ENCODE measurements at regions not wholly inside any gene's neighbourhood (a gene's known extent, or its start where the extent isn't known, plus 50 kb on each side); places are given as distances from the start of the nearest gene placed in this dataset.
A peak's percentile ranks its signal among the peaks of the same experiment; 100 is the strongest.

DNA sequence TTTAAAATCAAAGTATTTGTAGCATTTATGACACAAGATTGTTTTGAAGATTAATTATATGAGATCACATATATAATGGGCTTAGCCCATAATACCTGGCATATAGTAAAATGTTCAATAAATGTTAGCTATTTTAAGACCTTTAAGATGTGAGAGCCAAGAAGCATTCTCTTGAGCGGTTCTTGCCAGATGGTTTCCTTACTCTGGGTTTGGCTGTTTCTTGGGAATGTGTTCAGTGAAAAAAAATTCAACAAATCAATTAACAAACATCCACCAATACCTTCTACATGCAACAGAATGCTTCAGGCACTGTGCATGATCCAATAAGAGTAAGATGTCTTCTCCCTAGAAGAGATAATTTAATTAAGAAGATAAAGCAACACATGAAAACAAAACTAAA lies 230.4 kb downstream of the CMPK2 start:
- intact Hi-C loops (cut with DNase I) = no loop called here
- no peak for DNase-seq

DNA sequence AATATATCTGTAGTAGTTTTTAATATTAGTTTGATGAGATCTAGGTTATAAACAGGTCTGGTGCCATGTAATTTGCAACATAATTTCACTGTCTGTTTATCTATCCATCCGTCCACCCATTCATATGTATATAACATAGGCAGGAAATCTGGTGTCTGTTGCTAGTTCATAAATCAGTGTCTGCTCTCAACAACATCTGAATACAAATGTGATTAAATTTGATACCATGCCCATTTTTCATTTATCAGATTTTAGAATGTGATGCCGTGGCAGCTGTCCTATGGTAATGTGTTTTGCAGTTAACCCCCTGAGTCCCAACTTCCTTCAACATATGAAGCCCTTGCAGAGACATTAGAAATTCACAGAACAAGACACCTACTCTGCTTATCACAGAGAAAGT lies 228.4 kb downstream of the CMPK2 start:
- intact Hi-C loops (cut with DNase I) = no loop called here
- DNase-seq = no peak

DNA sequence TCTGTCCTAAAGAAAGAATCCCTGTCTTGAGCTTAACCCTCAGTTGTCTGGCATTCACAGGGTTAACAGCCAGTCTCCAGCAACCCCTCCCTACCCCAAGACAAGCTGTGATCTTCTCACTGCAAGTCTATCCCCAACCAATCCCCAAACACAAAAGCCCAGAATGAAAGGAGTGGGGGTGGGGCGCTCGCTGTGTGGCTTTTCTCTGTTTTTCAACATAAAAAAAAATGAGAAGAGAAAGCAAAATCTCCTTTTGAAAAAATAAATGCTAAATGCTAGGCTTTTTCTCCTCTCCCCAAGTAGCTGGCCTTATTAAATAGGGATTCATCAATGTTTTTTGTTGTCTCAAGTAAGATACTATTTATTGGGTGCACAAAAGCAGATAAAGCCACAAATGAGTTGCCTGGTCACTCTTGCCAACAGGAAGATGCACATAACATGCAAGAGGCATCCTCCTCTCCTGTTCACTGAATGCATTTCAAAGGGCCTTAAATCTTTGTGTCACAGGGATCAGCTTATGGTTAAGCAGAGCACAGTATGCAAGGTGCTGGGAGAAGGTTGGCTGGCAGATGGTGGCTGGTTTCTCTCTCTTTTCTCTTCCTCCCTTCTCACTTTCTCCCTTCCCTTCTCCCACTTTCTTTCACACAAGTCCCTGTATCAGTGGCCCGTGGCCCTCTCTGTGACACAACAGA lies 225.6 kb downstream of the CMPK2 start:
- intact Hi-C loops (cut with DNase I) = no loop called here
- no peak for DNase-seq

DNA sequence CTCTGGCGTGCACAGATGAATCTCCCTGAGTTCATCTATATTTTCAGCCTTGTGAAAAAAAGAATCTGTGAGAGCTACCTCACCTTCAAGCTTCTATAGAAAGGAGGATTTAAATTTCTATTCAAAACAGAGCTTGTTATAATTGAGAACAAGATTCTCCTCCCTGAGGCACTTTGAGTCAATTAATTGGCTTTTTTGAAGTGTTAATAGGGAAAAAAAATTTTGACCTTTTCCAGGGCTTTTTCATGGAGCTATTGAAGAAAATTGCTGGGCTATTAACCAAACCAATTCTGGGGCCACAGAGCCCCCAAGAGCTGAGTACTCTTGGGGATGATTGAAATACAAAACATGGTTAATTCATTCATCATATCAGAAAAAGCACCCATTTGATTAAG lies 225.1 kb downstream of the CMPK2 start:
- intact Hi-C loops (cut with DNase I) = no loop called here
- no peak for DNase-seq

DNA sequence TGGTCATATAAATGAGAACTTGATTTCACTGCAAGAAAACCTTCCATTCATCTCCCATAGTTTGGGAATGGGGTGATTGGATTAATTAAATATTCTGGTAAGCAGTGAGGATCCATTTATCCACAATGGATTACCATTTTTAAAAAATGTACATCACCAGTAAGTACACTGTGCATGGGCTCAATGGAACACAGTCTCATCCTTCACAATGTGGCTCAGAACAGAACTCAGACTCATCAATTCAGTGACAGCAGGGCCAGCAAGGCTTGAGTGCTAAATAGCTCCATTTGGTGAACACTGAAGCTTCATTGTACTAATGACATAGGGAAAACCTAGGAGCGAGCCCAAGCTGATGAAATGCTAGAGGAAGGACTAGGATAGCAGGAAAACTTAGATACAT lies 223.8 kb downstream of the CMPK2 start:
- peak in 5 of 42 donors; percentile 13 to 34 (median 18) for DNase-seq
- intact Hi-C loops (cut with DNase I) = no loop called here

DNA sequence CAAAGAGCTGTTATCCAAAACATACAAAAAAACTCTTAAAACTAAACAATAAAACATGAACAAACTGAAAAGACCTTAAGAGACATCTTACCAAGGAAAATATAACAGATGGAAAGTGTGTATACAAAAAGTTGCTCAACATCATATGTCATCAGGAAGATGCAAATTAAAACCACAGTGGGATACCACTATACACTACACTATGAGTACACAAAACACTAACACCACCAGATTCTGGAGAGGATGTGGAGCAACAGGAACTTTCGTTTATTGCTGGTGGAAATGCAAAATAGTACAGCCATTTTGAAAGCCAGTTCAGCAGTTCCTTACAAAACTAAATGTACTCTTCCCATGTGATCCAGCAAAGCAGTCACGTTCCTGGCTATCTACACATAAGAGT lies 221.4 kb downstream of the CMPK2 start:
- DNase-seq = no peak
- intact Hi-C loops (cut with DNase I) = no loop called here

DNA sequence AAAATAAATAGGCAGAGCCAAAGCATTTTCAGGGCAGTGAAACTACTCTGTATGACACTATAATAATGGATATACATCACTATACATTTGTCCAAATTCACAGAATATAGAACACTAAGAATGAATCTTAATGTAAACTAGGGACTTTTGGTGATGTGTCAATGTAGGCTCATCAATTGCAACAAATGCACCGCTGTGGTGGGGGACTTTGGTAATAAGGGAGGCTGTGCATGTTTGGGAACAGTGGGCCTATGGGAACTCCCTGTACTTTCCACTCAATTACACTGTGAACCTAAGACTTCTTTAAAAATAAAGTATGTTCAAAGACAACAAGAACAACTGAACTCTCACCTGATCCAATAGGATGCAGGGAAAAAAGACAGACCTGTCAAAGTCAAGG lies 220.7 kb downstream of the CMPK2 start:
- DNase-seq = no peak
- intact Hi-C loops (cut with DNase I) = no loop called here

DNA sequence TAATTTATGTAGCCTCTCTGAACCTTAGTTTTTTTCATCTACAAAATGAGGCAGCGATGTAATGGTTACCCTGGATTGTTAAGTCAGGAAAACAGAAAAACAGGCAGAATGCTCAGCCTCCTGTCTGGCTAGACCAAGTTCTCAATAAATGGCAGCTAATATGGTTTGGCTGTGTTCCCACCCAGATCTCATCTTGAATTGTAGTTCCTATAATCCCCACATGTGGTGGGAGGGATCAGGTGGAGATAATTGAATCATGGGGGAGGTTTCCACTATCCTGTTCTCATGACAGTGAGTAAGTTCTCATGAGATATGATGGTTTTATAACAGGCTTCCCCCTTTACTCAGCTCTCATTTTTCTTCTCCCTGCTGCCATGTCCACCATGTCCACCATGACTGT lies 220.0 kb downstream of the CMPK2 start:
- DNase-seq = peak in 10 of 42 donors; percentile 9 to 58 (median 22)
- intact Hi-C loops (cut with DNase I) = no loop called here

DNA sequence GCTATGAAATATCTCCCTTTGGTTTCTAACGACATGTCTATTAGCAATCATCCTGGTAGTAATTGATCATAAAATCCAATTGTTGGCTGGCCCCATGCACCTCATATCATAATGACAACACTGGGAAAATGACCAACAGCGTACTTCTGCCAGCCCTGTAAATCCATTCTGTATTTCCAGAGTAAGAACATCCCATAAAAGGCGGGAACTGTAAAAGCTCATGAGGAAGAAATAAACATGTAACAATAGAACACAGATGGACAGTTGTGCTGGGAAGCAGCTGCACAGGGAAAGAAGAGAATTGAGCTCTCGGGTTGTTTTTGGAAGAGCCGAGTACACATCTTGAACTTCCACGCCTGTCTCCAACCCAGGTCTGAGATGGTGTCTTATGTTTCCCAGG lies 218.7 kb downstream of the CMPK2 start:
- intact Hi-C loops (cut with DNase I) = no loop called here
- DNase-seq = no peak

DNA sequence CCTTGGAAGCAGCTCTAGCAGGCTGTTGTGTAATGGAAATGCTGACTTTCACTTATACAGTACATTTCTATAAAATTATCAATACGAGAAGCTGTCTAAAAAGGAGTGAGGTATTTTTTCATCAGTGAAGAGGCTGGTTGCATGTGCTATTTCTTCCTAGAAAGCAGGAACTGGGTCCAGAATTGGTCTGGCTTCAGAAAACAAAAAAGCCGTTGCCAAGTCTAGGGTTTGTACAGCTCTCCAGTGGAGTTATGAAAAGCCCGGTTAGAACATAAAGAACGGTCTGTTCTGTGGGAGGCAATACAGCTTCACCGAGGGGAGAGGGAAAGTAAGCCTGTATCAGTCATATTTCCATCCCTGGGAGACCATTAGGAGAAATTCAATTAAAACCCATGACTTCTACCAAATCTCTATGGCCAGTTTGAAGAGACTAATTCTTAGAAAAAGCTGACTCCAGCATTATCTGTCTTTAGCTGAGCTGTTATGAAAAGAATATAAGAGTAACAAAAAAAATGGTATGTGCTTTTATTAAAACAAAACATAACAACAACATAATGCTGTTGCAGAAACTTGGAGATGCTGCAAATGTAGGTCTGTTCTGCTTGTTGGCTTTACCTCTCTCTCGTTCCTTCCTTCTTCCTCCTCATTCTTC lies 217.0 kb downstream of the CMPK2 start:
- intact Hi-C loops (cut with DNase I) = no loop called here
- DNase-seq = peak in 13 of 42 donors; percentile 10 to 57 (median 23)

DNA sequence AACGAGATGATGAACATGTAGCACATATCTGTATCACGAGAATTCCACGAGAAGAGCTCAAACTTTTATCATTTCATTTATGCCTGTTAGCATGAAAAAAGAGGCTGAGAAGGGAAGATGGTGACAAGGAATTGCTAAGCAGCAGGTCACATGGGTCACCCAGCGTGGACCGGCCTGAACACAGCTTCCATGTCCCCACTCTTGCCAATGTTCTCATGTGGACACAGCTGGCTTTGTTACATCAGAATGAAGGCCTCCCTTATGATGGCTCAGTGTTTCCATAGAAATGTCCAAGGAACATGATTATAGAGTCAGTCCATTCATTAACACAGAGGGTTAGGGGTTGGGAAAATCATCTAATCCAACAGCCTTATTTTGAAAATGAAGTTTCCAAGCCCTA lies 215.4 kb downstream of the CMPK2 start:
- peak in 38 of 42 donors; percentile 9 to 78 (median 49) for DNase-seq
- intact Hi-C loops (cut with DNase I) = no loop called here

DNA sequence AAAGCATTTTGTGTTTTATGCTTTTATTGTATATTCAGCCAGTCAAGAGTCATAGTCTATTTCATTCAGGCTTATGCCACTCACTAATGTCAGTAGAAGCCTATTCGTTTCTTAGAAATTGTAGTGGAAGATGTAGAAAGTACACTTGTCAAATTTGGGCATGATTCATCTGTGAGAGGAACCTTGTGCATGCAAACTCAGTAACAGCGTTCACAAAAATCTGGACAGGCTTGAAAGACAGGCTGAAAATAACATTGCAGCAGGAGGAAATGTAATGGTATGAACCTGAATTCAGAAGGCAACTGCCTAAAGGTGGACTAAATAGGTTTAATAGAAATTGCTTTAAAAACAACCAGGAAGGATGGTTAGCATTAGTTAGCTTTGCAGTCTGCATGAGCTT lies 213.5 kb downstream of the CMPK2 start:
- DNase-seq = peak in 1 of 42 donors; percentile 5
- intact Hi-C loops (cut with DNase I) = no loop called here

DNA sequence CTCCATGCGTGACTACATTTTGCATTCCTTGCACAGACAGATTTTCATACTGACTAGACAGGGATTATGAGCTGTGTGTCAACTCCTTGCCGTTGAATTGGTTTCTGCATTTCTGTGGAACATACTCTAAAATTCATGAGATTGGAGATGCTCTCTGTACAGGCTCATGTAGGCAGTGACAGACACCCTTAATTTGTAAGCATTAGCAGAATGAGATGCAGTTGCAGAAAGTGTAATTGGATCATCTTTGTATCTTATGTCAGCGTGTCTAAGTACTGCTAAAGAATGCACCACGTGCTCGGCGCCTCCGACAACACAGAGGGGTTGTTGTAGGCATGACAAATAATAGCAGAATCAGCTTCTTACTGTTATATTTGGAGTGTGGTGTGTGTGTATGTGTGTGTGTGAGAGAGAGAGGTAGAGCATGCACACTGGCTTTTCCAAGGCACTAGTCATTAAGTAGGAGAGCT lies 212.4 kb downstream of the CMPK2 start:
- intact Hi-C loops (cut with DNase I) = no loop called here

DNA sequence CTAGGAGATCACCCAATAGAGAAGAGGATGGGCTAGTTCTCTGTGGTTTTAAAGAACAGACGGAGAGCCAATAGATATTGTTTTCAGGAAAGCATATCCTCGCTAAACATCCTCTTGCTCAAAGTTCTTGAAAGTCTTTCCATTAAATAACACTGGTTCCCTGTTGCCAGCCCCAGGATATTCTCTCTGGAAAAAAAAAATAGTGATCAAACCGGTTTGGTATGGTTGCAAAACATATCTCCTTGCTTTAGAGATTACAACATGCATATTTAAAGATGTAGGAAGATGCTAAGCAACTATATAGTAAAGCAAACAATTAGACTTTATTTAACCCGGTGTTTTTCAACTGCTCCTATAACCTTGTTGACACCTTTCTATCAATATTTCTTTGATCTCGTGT lies 211.4 kb downstream of the CMPK2 start:
- intact Hi-C loops (cut with DNase I) = no loop called here

More for the DNA sequence above, 212.4 kb downstream of the CMPK2 start:
- peak in 24 of 42 donors; percentile 5 to 52 (median 28) for DNase-seq

DNA sequence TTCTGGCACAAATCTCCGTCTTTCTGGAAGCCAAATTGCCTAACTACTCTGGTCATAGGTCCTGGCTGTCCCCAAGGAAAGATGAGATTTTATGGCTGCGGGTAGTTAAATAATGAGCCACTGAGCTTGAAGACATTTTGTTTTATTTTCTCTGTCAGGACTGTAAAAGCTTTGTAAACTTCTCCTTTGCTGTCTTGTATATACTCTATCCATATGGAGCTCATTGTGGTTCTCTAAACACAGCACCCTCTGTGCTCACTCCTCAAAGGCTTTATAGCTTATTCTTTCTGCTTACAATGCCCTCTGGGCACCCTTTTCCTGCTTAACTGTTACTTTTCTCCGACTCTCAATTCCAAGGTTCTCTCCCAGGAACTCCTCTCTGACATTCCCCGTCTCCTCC lies 209.1 kb downstream of the CMPK2 start:
- intact Hi-C loops (cut with DNase I) = no loop called here
- no peak for DNase-seq

More for the DNA sequence above, 211.4 kb downstream of the CMPK2 start:
- DNase-seq = no peak

DNA sequence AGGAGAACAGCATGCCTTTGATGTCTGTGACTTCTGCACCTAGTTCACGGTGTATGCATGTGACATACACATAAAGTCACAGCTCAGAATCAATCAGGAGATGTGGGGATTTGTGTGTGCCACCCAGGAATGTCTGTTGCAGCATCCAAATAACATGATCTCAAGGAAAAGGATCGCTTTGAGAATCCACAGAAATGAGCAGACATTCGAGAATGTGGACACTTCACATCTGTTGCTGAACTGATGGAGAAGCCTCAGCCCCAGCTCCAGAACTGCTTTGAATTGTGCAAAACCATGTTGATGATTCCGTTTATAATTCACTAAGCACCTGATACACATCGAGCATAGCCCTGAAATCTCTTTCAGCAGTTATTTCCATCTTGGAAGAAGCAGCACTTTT lies 208.6 kb downstream of the CMPK2 start:
- DNase-seq = no peak
- intact Hi-C loops (cut with DNase I) = no loop called here

DNA sequence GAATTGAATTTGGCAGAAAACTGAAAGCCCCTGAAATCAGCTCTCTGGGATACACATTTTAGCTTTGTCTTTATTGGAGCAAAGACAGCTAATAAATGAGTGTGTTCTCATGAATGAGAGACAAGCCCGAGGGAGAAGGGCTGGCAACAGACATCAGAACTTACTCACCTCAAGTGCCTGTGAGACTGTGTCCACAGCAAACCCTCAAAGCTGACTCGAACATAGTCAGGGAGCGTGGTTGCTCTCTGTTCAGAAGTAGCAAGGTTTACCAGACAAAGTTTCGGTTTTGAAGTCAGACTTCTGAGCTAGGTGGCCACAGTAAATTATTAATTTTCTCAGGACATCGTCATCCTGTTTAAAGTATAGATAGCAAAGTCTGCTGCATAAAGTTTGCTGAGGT lies 207.9 kb downstream of the CMPK2 start:
- intact Hi-C loops (cut with DNase I) = no loop called here
- no peak for DNase-seq

DNA sequence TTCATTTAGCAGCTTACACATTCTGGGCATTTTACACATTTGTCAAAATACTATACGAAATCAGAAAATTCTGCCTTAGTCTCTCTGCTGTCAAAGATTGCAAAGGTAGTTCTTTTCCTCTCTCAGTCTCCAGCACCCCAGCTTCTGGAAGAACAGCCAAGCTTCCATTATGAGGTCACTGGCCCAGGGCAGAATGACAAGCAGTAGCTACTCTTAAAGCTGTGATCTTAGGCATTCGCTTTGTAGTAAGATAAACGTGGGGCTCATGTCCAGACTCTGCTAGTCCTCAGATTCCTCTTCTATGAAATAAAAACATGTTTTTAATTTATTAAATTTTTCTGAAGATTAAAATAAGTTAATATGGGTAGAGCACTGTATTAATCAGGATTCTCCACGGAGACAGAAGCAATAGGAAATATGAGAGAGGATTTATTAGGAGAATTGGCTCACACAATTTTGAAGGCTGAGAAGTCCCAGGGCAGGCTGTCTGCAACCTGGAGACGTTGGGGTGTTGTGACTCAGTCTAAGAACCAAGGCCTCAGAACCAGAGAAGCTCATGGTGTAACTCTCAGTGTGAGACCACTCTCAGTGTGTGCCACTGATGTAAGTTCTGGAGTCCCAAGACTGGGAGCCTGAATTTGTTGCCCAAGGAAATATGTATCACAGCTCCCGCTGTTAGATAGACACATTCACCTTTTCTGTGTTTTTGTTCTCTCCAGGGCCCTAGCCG lies 201.2 kb downstream of the CMPK2 start:
- intact Hi-C loops (cut with DNase I) = no loop called here
- no peak for DNase-seq

DNA sequence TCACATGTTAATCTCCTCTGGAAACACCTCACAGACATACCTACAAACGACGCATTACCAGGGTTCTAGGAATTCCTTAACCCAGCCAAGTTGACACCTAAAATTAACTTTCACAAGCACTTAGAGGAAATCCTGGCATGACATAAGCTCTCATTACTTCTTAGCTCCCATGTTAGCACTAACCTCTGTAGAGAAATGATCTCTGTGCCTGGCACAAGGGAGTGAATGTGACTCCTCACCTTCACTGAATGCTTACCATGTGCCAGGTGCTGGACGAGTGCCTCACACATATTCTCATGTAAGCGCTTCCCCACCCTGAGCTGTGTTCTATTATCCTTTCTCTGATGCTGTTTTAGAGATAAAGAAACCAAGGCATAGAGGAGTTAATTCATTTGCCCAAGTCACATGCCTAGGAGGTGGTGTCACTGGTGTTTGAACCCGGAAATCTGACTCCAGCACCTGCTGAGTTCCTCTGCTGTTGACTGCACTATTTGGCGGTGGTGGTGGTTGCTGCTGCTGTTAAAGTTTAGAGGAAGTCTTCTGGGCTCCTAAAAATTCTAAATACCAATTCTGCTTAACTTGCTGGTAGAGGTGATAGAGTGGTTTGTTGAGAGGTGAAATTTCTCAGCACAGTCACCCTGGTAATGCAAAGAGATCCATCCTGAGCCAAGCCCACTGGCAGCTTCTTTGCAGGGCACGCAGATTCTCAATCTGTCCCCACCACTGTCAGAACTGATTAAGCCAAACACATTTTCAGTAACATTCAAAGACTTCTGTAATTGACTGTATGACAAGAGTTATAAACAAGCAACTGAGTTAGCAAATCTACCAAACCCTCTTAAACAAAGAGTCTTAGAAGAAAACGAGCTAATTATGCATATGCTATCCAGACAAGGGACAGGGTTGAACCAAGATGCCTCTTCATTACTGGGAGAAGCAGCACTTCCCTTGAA lies 200.3 kb downstream of the CMPK2 start:
- no peak for DNase-seq
- intact Hi-C loops (cut with DNase I) = no loop called here
